Caco-2 (cell line): ENCODE measurements at regions not wholly inside any gene's neighbourhood (a gene's known extent, or its start where the extent isn't known, plus 50 kb on each side); places are given as distances from the start of the nearest gene placed in this dataset.

ENCODE experiments used
- BruUV-seq: library from RNA; stranded (reverse); fragments of 400-500 nt; replicated peaks from 2 replicates; lab custom pipeline; 2021; lab: Mats Ljungman, UMichigan
- CTCF ChIA-PET: fragments of 300-600 bp; sonication (Branson Sonifier 250); formaldehyde crosslinking; loops from one replicate; lab custom pipeline; 2022; ENCODE audit warnings: antibody characterized with exemption; lab: Charles Lee
- POLR2A ChIA-PET: fragments of 300-600 bp; sonication (Branson Sonifier 250); formaldehyde crosslinking; loops from one replicate; lab custom pipeline; 2022; ENCODE audit warnings: antibody characterized with exemption; lab: Charles Lee
- DNase-seq, 2 experiments: peaks; one replicate each; pipeline versions ENCODE4 v3.0.0 to v3.0.0-alpha.2; 2020 to 2022
- H3K27me3 ChIP-seq: replicated peaks from 2 replicates; pipeline ENCODE4 v1.6.0; 2011; ENCODE audit warnings: low read length; ENCODE audit not compliant: control insufficient read depth, insufficient read depth
- H3K36me3 ChIP-seq: 2 replicates; pipeline ENCODE4 v1.5.1; 2011; ENCODE audit warnings: low read length; ENCODE audit not compliant: control insufficient read depth, insufficient read depth
- H3K4me1 ChIP-seq: fragments of 250-450 bp; sonication (Bioruptor Pico); 2 replicates; pipeline ENCODE4 v1.5.1; 2020; ENCODE audit warnings: mild to moderate bottlenecking
- H3K4me3 ChIP-seq: 2 replicates; pipeline ENCODE4 v1.5.1; 2011; ENCODE audit warnings: low read depth, mild to moderate bottlenecking, control low read depth, low read length
- H3K9me3 ChIP-seq: fragments of 250-450 bp; sonication (Bioruptor Pico); 2 replicates; pipeline ENCODE4 v1.5.1; 2020; ENCODE audit warnings: mild to moderate bottlenecking, moderate library complexity
- H3K27ac Mint-ChIP-seq: one replicate; pipeline ENCODE4 v1.8.0; 2022; ENCODE audit warnings: mixed read lengths; ENCODE audit not compliant: unreplicated experiment
- H3K27me3 Mint-ChIP-seq: one replicate; pipeline ENCODE4 v1.8.0; 2022; ENCODE audit warnings: mixed read lengths; ENCODE audit not compliant: insufficient read depth, unreplicated experiment
- H3K36me3 Mint-ChIP-seq: one replicate; pipeline ENCODE4 v1.8.0; 2022; ENCODE audit warnings: mild to moderate bottlenecking, mixed read lengths; ENCODE audit not compliant: insufficient read depth, unreplicated experiment
- H3K4me1 Mint-ChIP-seq: one replicate; pipeline ENCODE4 v1.8.0; 2022; ENCODE audit warnings: low read depth, mixed read lengths; ENCODE audit not compliant: unreplicated experiment
- H3K4me3 Mint-ChIP-seq: one replicate; pipeline ENCODE4 v1.8.0; 2022; ENCODE audit warnings: mild to moderate bottlenecking, moderate library complexity, mixed read lengths; ENCODE audit not compliant: unreplicated experiment
- H3K9me3 Mint-ChIP-seq: one replicate; pipeline ENCODE4 v1.8.0; 2022; ENCODE audit warnings: mixed read lengths; ENCODE audit not compliant: unreplicated experiment
- CTCF ChIP-seq, 2 experiments: fragments of 200-600 bp in 1 of 2; IDR thresholded peaks; 1 replicate in 1 of 2; 2 replicates in 1 of 2; pipeline versions ENCODE4 v1.5.1 to v1.8.0; 2011 to 2022; ENCODE audit warnings: antibody characterized with exemption in 1 of 2, control low read depth in 1 of 2, inconsistent platforms in 1 of 2, low read depth in 1 of 2, low read length in 1 of 2, mild to moderate bottlenecking in 1 of 2, moderate library complexity in 1 of 2; ENCODE audit not compliant: insufficient read depth in 1 of 2, severe bottlenecking in 1 of 2, unreplicated experiment in 1 of 2
- intact Hi-C: fragments of 100-400 bp; cut with micrococcal nuclease; formaldehyde crosslinking; loops from one replicate; pipeline ENCODE4 v1.10.0; 2022; ENCODE audit not compliant: unreplicated experiment

GRCh38 chrX:104307341-104307740 lies 52.6 kb upstream of the ESX1 start:
- no peak for DNase-seq
- peaks cover 13% of the 10 kb centered on the region for H3K4me1 Mint-ChIP-seq
- TF ChIP-seq CTCF (IDR thresholded peaks at IDR 0.05; ENCODE audit: insufficient read depth in 1 of 2, low read depth in 1 of 2, low read length in 1 of 2, severe bottlenecking in 1 of 2, unreplicated experiment in 1 of 2), result no peak
- POLR2A ChIA-PET, result no interaction called here
- no peaks in the 10 kb centered on the region for H3K36me3 Mint-ChIP-seq
- Histone ChIP-seq H3K36me3 (no peaks in the 10 kb centered on the region), H3K4me1 (no peaks in the 10 kb centered on the region), H3K4me3 (no peak overlapping the region), H3K27me3 (no peaks in the 10 kb centered on the region), H3K9me3 (no peaks in the 10 kb centered on the region)
- peaks cover 2% of the 10 kb centered on the region for H3K27me3 Mint-ChIP-seq
- CTCF ChIA-PET, result no interaction called here
- BruUV-seq, result no TSS peak
- intact Hi-C loops, result no loop called here
- no peak overlapping the region for H3K27ac Mint-ChIP-seq
- no peak overlapping the region for H3K4me3 Mint-ChIP-seq
- H3K9me3 Mint-ChIP-seq, result no peaks in the 10 kb centered on the region

GRCh38 chrX:104306180-104306579 lies 51.4 kb upstream of the ESX1 start:
- Mint-ChIP-seq H3K4me1 (peaks cover 13% of the 10 kb centered on the region), H3K27ac (no peak overlapping the region), H3K27me3 (peaks cover 3% of the 10 kb centered on the region), H3K4me3 (no peak overlapping the region), H3K36me3 (no peaks in the 10 kb centered on the region), H3K9me3 (no peaks in the 10 kb centered on the region)
- no peaks in the 10 kb centered on the region for H3K4me1 ChIP-seq
- no peak for DNase-seq
- no peak overlapping the region for H3K4me3 ChIP-seq
- intact Hi-C loops, result no loop called here
- H3K27me3 ChIP-seq, result no peaks in the 10 kb centered on the region
- H3K36me3 ChIP-seq, result no peaks in the 10 kb centered on the region
- ChIA-PET CTCF (no interaction called here), POLR2A (no interaction called here)
- no peaks in the 10 kb centered on the region for H3K9me3 ChIP-seq
- no peak for TF ChIP-seq CTCF (IDR thresholded peaks at IDR 0.05; ENCODE audit: insufficient read depth in 1 of 2, low read depth in 1 of 2, low read length in 1 of 2, severe bottlenecking in 1 of 2, unreplicated experiment in 1 of 2)
- BruUV-seq, result no TSS peak
